ENCODE measurements at regions not wholly inside any gene's neighbourhood (a gene's known extent, or its start where the extent isn't known, plus 50 kb on each side); places are given as distances from the start of the nearest gene placed in this dataset.

GRCh38 chr6:134689641-134690040, 260.3 kb downstream of the ALDH8A1 start:
- FAIRE-seq (no peak), DNase-seq (ENCODE audit: extremely low read depth in 1 of 4, low spot score in 3 of 4) (no peak), ATAC-seq (no peak)
- Histone ChIP-seq H3K4me1 (replicated peaks in 1 of 2; ENCODE audit: control insufficient read depth in 2 of 2, insufficient read depth in 2 of 2, low read length in 2 of 2) (no peaks in the 10 kb centered on the region), H3K36me3 (ENCODE audit: control insufficient read depth, insufficient read depth, low read length) (no peaks in the 10 kb centered on the region), H3K27ac (ENCODE audit: extremely low read depth, low read depth, low read length) (no peak overlapping the region), H4K20me1 (replicated peaks; ENCODE audit: control insufficient read depth, insufficient read depth, low read length) (no peaks in the 10 kb centered on the region), H3K9me1 (ENCODE audit: control insufficient read depth, insufficient read depth, low read length) (no peaks in the 10 kb centered on the region), H3K27me3 (ENCODE audit: control insufficient read depth in 2 of 2, insufficient read depth in 2 of 2, low read length in 2 of 2) (peaks cover 0 to 13% of the 10 kb centered on the region in 2 experiments; a peak in 2 of 5 replicates), H3K9ac (ENCODE audit: insufficient read depth in 1 of 2, low read depth in 2 of 2, low read length in 2 of 2) (no peak overlapping the region), H3K4me3 (no peak overlapping the region), H3K79me2 (ENCODE audit: control insufficient read depth, insufficient read depth, low read length) (no peaks in the 10 kb centered on the region), H3K4me2 (ENCODE audit: insufficient read depth, low read length) (no peak overlapping the region), H2AFZ (ENCODE audit: low read depth, low read length) (no peak overlapping the region), H3K9me3 (replicated peaks; ENCODE audit: control insufficient read depth, insufficient read depth, low read depth, low read length) (no peaks in the 10 kb centered on the region)
- POLR2A ChIA-PET, result no interaction called here
- in situ Hi-C loops (cut with MboI), result no loop called here
- intact Hi-C loops (cut with micrococcal nuclease), result no loop called here
- CTCF ChIA-PET (ENCODE audit: low intra/inter-chr PET ratio), result no interaction called here
- BruUV-seq (replicated peaks), result no TSS peak
- WGBS (ENCODE audit: insufficient coverage, low coverage, missing lambda C conversion rate), result 0% methylated on average over 3 of the region's 4 CpGs
- TF ChIP-seq MTF1 (CRISPR knock-in tag; IDR thresholded peaks at IDR 0.05; ENCODE audit: borderline replicate concordance), result no peak
- TF ChIP-seq ZNF76 (CRISPR knock-in tag; IDR thresholded peaks at IDR 0.05; ENCODE audit: borderline replicate concordance), result no peak
- TF ChIP-seq ZNF324 (CRISPR knock-in tag; IDR thresholded peaks at IDR 0.05), result no peak
- no peak for TF ChIP-seq ZEB2 (IDR thresholded peaks at IDR 0.05)
- TF ChIP-seq, protein P1, sequence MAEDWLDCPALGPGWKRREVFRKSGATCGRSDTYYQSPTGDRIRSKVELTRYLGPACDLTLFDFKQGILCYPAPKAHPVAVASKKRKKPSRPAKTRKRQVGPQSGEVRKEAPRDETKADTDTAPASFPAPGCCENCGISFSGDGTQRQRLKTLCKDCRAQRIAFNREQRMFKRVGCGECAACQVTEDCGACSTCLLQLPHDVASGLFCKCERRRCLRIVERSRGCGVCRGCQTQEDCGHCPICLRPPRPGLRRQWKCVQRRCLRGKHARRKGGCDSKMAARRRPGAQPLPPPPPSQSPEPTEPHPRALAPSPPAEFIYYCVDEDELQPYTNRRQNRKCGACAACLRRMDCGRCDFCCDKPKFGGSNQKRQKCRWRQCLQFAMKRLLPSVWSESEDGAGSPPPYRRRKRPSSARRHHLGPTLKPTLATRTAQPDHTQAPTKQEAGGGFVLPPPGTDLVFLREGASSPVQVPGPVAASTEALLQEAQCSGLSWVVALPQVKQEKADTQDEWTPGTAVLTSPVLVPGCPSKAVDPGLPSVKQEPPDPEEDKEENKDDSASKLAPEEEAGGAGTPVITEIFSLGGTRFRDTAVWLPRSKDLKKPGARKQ (CRISPR knock-in tag; IDR thresholded peaks at IDR 0.05), result no peak
- TF ChIP-seq CHD7 (IDR thresholded peaks at IDR 0.05; ENCODE audit: low read depth, low read length), result no peak
- TF ChIP-seq POLR2AphosphoS5 (IDR thresholded peaks at IDR 0.05; ENCODE audit: control insufficient read depth, insufficient read depth, low read depth, low read length), result no peak
- TF ChIP-seq ZNF274 (IDR thresholded peaks at IDR 0.05; ENCODE audit: borderline replicate concordance, low read depth, low read length), result no peak
- TF ChIP-seq TEAD4 (IDR thresholded peaks at IDR 0.05; ENCODE audit: low read length), result no peak
- TF ChIP-seq TEAD4 (CRISPR knock-in tag; IDR thresholded peaks at IDR 0.05; ENCODE audit: borderline replicate concordance), result no peak
- TF ChIP-seq RB1 (IDR thresholded peaks at IDR 0.05; ENCODE audit: low read depth), result no peak
